PC-9 (cell line): ENCODE measurements at regions not wholly inside any gene's neighbourhood (a gene's known extent, or its start where the extent isn't known, plus 50 kb on each side); places are given as distances from the start of the nearest gene placed in this dataset.

Experiments
- BruUV-seq: library from RNA; stranded (reverse); fragments of 400-500 nt; replicated peaks from 2 replicates; lab custom pipeline; 2021; lab: Mats Ljungman, UMichigan
- CTCF ChIA-PET: fragments of 300-600 bp; sonication (Branson Sonifier 250); formaldehyde crosslinking; loops from one replicate; lab custom pipeline; 2022; ENCODE audit warnings: antibody characterized with exemption; lab: Charles Lee
- POLR2A ChIA-PET: fragments of 300-600 bp; sonication (Branson Sonifier 250); formaldehyde crosslinking; loops from one replicate; lab custom pipeline; 2022; ENCODE audit warnings: antibody characterized with exemption; ENCODE audit not compliant: unreplicated experiment; lab: Charles Lee
- DNase-seq, 2 experiments: peaks; one replicate each; pipeline versions ENCODE4 v3.0.0 to v3.0.0-alpha.2; 2015 to 2022; ENCODE audit warnings: mixed read lengths in 1 of 2
- H2AFZ ChIP-seq: fragments of 200-600 bp; sonication (generic); 2 replicates; pipeline ENCODE4 v1.8.1; 2017; ENCODE audit warnings: antibody characterized with exemption
- H3F3A ChIP-seq: fragments of 200-600 bp; sonication (generic); 2 replicates; pipeline ENCODE4 v1.8.1; 2017; ENCODE audit warnings: antibody characterized with exemption, mild to moderate bottlenecking, low read depth; ENCODE audit not compliant: insufficient read depth
- H3K27ac ChIP-seq: fragments of 200-600 bp; sonication (generic); 2 replicates; pipeline ENCODE4 v1.6.1; 2016; ENCODE audit warnings: mixed run types
- H3K27me3 ChIP-seq: fragments of 200-600 bp; sonication (generic); 2 replicates; pipeline ENCODE4 v1.6.1; 2016; ENCODE audit warnings: low read depth, mixed run types; ENCODE audit not compliant: insufficient read depth
- H3K36me3 ChIP-seq: fragments of 200-600 bp; sonication (generic); 2 replicates; pipeline ENCODE4 v1.6.1; 2016; ENCODE audit warnings: low read depth, mixed run types
- H3K4me1 ChIP-seq: fragments of 200-600 bp; sonication (generic); replicated peaks from 2 replicates; pipeline ENCODE4 v1.6.1; 2016; ENCODE audit warnings: mixed run types; ENCODE audit not compliant: insufficient read depth
- H3K4me2 ChIP-seq: fragments of 200-600 bp; sonication (generic); 2 replicates; pipeline ENCODE4 v1.6.1; 2017; ENCODE audit warnings: mixed run types
- H3K4me3 ChIP-seq: fragments of 200-600 bp; sonication (generic); 2 replicates; pipeline ENCODE4 v1.6.1; 2016; ENCODE audit warnings: mixed run types
- H3K79me2 ChIP-seq: fragments of 200-600 bp; sonication (generic); 2 replicates; pipeline ENCODE4 v1.6.1; 2017; ENCODE audit warnings: low read depth, mixed run types
- H3K9me2 ChIP-seq: fragments of 200-600 bp; sonication (generic); 2 replicates; pipeline ENCODE4 v1.8.1; 2017; ENCODE audit warnings: mild to moderate bottlenecking; ENCODE audit not compliant: insufficient read depth
- H3K9me3 ChIP-seq: fragments of 200-600 bp; sonication (generic); 2 replicates; pipeline ENCODE4 v1.8.1; 2016; ENCODE audit warnings: low read depth; ENCODE audit not compliant: insufficient read depth
- H4K20me1 ChIP-seq: fragments of 200-600 bp; sonication (generic); 2 replicates; pipeline ENCODE4 v1.8.1; 2017; ENCODE audit not compliant: insufficient read depth
- CTCF ChIP-seq: fragments of 200-600 bp; sonication (generic); conservative IDR thresholded peaks from 2 replicates; pipeline ENCODE4 v1.6.1; 2017; ENCODE audit warnings: mixed run types, antibody characterized with exemption, mild to moderate bottlenecking, moderate library complexity
- EZH2 ChIP-seq: fragments of 200-600 bp; sonication (generic); IDR thresholded peaks from 2 replicates; pipeline ENCODE4 v1.8.0; 2017; ENCODE audit warnings: antibody characterized with exemption, low read depth
- intact Hi-C: fragments of 100-400 bp; cut with micrococcal nuclease; formaldehyde crosslinking; loops from one replicate; pipeline ENCODE4 v1.10.0; 2022; ENCODE audit not compliant: unreplicated experiment

GRCh38 chr4:23685471-23685870 lies 204.4 kb downstream of the PPARGC1A start:
- POLR2A ChIA-PET: no interaction called here
- H3K9me3 ChIP-seq: no peaks in the 10 kb centered on the region
- H3K4me1 ChIP-seq: no peaks in the 10 kb centered on the region
- H2AFZ ChIP-seq: no peak overlapping the region
- no peak for TF ChIP-seq CTCF
- no peak for TF ChIP-seq EZH2
- no peaks in the 10 kb centered on the region for H3F3A ChIP-seq
- no peak overlapping the region for H3K27ac ChIP-seq
- no peak overlapping the region for H3K4me3 ChIP-seq
- H3K79me2 ChIP-seq: no peaks in the 10 kb centered on the region
- intact Hi-C loops: no loop called here
- DNase-seq: no peak
- H3K27me3 ChIP-seq: no peaks in the 10 kb centered on the region
- no peaks in the 10 kb centered on the region for H3K36me3 ChIP-seq
- BruUV-seq: no TSS peak
- H3K9me2 ChIP-seq: no peaks in the 10 kb centered on the region
- no peak overlapping the region for H3K4me2 ChIP-seq
- H4K20me1 ChIP-seq: no peaks in the 10 kb centered on the region
- CTCF ChIA-PET: no interaction called here

- intact Hi-C loops: no loop called here
- H4K20me1 ChIP-seq: no peaks in the 10 kb centered on the region
Observed at GRCh38 chr4:23680671-23681518, 209.0 kb downstream of the PPARGC1A start.

GRCh38 chr4:23674694-23675093 lies 215.2 kb downstream of the PPARGC1A start:
- POLR2A ChIA-PET: no interaction called here
- Histone ChIP-seq H3K4me3 (no peak overlapping the region), H3K36me3 (no peaks in the 10 kb centered on the region), H3K27ac (no peak overlapping the region), H3F3A (no peaks in the 10 kb centered on the region), H3K9me2 (no peaks in the 10 kb centered on the region), H3K4me2 (no peak overlapping the region), H2AFZ (no peak overlapping the region), H3K9me3 (no peaks in the 10 kb centered on the region), H4K20me1 (no peaks in the 10 kb centered on the region), H3K79me2 (no peaks in the 10 kb centered on the region), H3K27me3 (no peaks in the 10 kb centered on the region), H3K4me1 (no peaks in the 10 kb centered on the region)
- BruUV-seq: no TSS peak
- CTCF ChIA-PET: interaction anchor here (0.6 kb wide), 1 partner anchor 1611 kb away, joined by 3 read pairs; no protein-coding TSS in a partner anchor
- TF ChIP-seq CTCF (no peak), EZH2 (no peak)
- DNase-seq: no peak
- intact Hi-C loops: no loop called here

More at GRCh38 chr4:23680671-23681518, 209.0 kb downstream of the PPARGC1A start:
- H2AFZ ChIP-seq: no peak overlapping the region
- POLR2A ChIA-PET: no interaction called here
- no peaks in the 10 kb centered on the region for H3K27me3 ChIP-seq
- no peaks in the 10 kb centered on the region for H3K79me2 ChIP-seq
- H3K9me3 ChIP-seq: no peaks in the 10 kb centered on the region
- BruUV-seq: no TSS peak
- TF ChIP-seq CTCF: no peak
- TF ChIP-seq EZH2: no peak
- no peak overlapping the region for H3K4me2 ChIP-seq
- no peak overlapping the region for H3K4me3 ChIP-seq
- H3K4me1 ChIP-seq: no peaks in the 10 kb centered on the region
- CTCF ChIA-PET: no interaction called here
- no peaks in the 10 kb centered on the region for H3K9me2 ChIP-seq
- H3K36me3 ChIP-seq: no peaks in the 10 kb centered on the region
- no peaks in the 10 kb centered on the region for H3F3A ChIP-seq
- no peak overlapping the region for H3K27ac ChIP-seq
- no peak for DNase-seq
